IMR-90 (cell line): ENCODE measurements at regions not wholly inside any gene's neighbourhood (a gene's known extent, or its start where the extent isn't known, plus 50 kb on each side); places are given as distances from the start of the nearest gene placed in this dataset.

ENCODE experiments used
- ATAC-seq: fragments of 200-7000 bp; cut with Tn5 transposase; 2 replicates; pipeline ENCODE4 v1.9.1; 2020; ENCODE audit warnings: low read depth, mild to moderate bottlenecking, moderate library complexity
- BruUV-seq: library from RNA; stranded (reverse); fragments of 400-500 nt; replicated peaks from 2 replicates; lab custom pipeline; 2021; lab: Mats Ljungman, UMichigan
- CTCF ChIA-PET: fragments of 300-600 bp; formaldehyde crosslinking; extraction: SDS; loops from one replicate; lab custom pipeline; 2021; ENCODE audit warnings: antibody characterized with exemption; lab: Yijun Ruan, JAX
- POLR2A ChIA-PET: fragments of 300-600 bp; sonication (Branson Sonifier 250); formaldehyde crosslinking; loops from one replicate; lab custom pipeline; 2022; ENCODE audit warnings: antibody characterized with exemption; ENCODE audit not compliant: unreplicated experiment; lab: Charles Lee
- DNase-seq: peaks from one replicate; pipeline ENCODE4 v3.0.0; 2013
- H2AFZ ChIP-seq: replicated peaks from 2 replicates; pipeline ENCODE3; 2013; ENCODE audit warnings: low read length, mild to moderate bottlenecking; ENCODE audit not compliant: poor library complexity
- H2AK5ac ChIP-seq: 2 replicates; pipeline ENCODE4 v1.6.1; 2013; ENCODE audit warnings: low read depth, low read length, inconsistent platforms
- H2AK9ac ChIP-seq: replicated peaks from 2 replicates; pipeline ENCODE3; 2013; ENCODE audit warnings: mild to moderate bottlenecking, low read depth, low read length, moderate library complexity; ENCODE audit not compliant: poor library complexity
- H2BK120ac ChIP-seq: 2 replicates; pipeline ENCODE4 v1.6.1; 2013; ENCODE audit warnings: low read depth, low read length, inconsistent platforms
- H2BK15ac ChIP-seq: 3 replicates; pipeline ENCODE4 v1.6.1; 2013; ENCODE audit warnings: low read depth, low read length, inconsistent platforms
- H2BK20ac ChIP-seq: 2 replicates; pipeline ENCODE4 v1.6.1; 2013; ENCODE audit warnings: low read depth, mild to moderate bottlenecking, inconsistent platforms, low read length, moderate library complexity
- H2BK5ac ChIP-seq: 2 replicates; pipeline ENCODE4 v1.6.1; 2013; ENCODE audit warnings: mild to moderate bottlenecking, low read depth, low read length, inconsistent platforms; ENCODE audit not compliant: poor library complexity, severe bottlenecking
- H3K14ac ChIP-seq: replicated peaks from 2 replicates; pipeline ENCODE4 v1.6.1; 2013; ENCODE audit warnings: low read depth, low read length, inconsistent platforms
- H3K18ac ChIP-seq: 2 replicates; pipeline ENCODE4 v1.6.1; 2013; ENCODE audit warnings: low read depth, low read length, control low read depth
- H3K23ac ChIP-seq: 2 replicates; pipeline ENCODE4 v1.6.1; 2013; ENCODE audit warnings: low read depth, low read length, inconsistent platforms
- H3K27ac ChIP-seq: 2 replicates; pipeline ENCODE4 v1.5.1; 2013; ENCODE audit warnings: mild to moderate bottlenecking, control low read depth, low read length; ENCODE audit not compliant: insufficient read depth
- H3K27me3 ChIP-seq: 2 replicates; pipeline ENCODE4 v1.6.1; 2013; ENCODE audit warnings: low read length; ENCODE audit not compliant: control insufficient read depth, insufficient read depth
- H3K36me3 ChIP-seq: 2 replicates; pipeline ENCODE4 v1.6.1; 2013; ENCODE audit warnings: low read length, mixed read lengths; ENCODE audit not compliant: control insufficient read depth, insufficient read depth
- H3K4ac ChIP-seq: 2 replicates; pipeline ENCODE4 v1.6.1; 2013; ENCODE audit warnings: low read depth, low read length, inconsistent platforms
- H3K4me1 ChIP-seq: 2 replicates; pipeline ENCODE4 v1.6.1; 2013; ENCODE audit warnings: low read length, mixed read lengths; ENCODE audit not compliant: control insufficient read depth, insufficient read depth
- H3K4me2 ChIP-seq: 2 replicates; pipeline ENCODE4 v1.6.1; 2013; ENCODE audit warnings: low read depth, mild to moderate bottlenecking, control low read depth, low read length, moderate library complexity
- H3K4me3 ChIP-seq: 2 replicates; pipeline ENCODE4 v1.5.1; 2013; ENCODE audit warnings: low read depth, mild to moderate bottlenecking, control low read depth, low read length, moderate library complexity; ENCODE audit not compliant: insufficient read depth
- H3K56ac ChIP-seq: 2 replicates; pipeline ENCODE4 v1.6.1; 2013; ENCODE audit warnings: low read length, inconsistent platforms; ENCODE audit not compliant: insufficient read depth; ENCODE audit errors: extremely low read depth
- H3K79me1 ChIP-seq, 2 experiments: 2 replicates each; pipeline ENCODE4 v1.6.1; 2013; ENCODE audit warnings: low read length in 2 of 2, inconsistent platforms in 1 of 2, low read depth in 1 of 2
- H3K9ac ChIP-seq: 2 replicates; pipeline ENCODE4 v1.6.1; 2013; ENCODE audit warnings: low read depth, low read length, control low read depth
- H3K9me1 ChIP-seq: 2 replicates; pipeline ENCODE4 v1.6.1; 2013; ENCODE audit warnings: low read length, inconsistent platforms; ENCODE audit not compliant: insufficient read depth
- H3K9me3 ChIP-seq: 2 replicates; pipeline ENCODE4 v1.6.1; 2013; ENCODE audit warnings: low read length; ENCODE audit not compliant: control insufficient read depth, insufficient read depth
- H4K20me1 ChIP-seq: 2 replicates; pipeline ENCODE4 v1.6.1; 2013; ENCODE audit warnings: low read length, inconsistent platforms; ENCODE audit not compliant: insufficient read depth
- H4K5ac ChIP-seq: 2 replicates; pipeline ENCODE4 v1.6.1; 2013; ENCODE audit warnings: mild to moderate bottlenecking, low read depth, low read length, control low read depth
- H4K8ac ChIP-seq, 2 experiments: 2 replicates each; pipeline ENCODE4 v1.6.1; 2013; ENCODE audit warnings: low read depth in 2 of 2, low read length in 2 of 2, control low read depth in 1 of 2, inconsistent platforms in 1 of 2
- H4K91ac ChIP-seq: 2 replicates; pipeline ENCODE4 v1.6.1; 2013; ENCODE audit warnings: low read depth, low read length, inconsistent platforms; ENCODE audit not compliant: insufficient read depth
- BHLHE40 ChIP-seq: fragments of 150-350 bp; IDR thresholded peaks from 2 replicates; pipeline ENCODE4 v1.6.1; 2016; ENCODE audit warnings: mild to moderate bottlenecking, low read depth, low read length
- CHD1 ChIP-seq: IDR thresholded peaks from 2 replicates; pipeline ENCODE4 v1.6.1; 2012; ENCODE audit warnings: low read depth, low read length, improper control_type of control experiment
- NFE2L2 ChIP-seq: fragments of 150-350 bp; IDR thresholded peaks from 2 replicates; pipeline ENCODE4 v1.6.1; 2016; ENCODE audit warnings: low read depth, mild to moderate bottlenecking, low read length
- POLR2A ChIP-seq: IDR thresholded peaks from 2 replicates; pipeline ENCODE4 v1.6.1; 2012; ENCODE audit warnings: mild to moderate bottlenecking, low read depth, low read length
- RCOR1 ChIP-seq: IDR thresholded peaks from 2 replicates; pipeline ENCODE4 v1.6.1; 2012; ENCODE audit warnings: mild to moderate bottlenecking, low read length, improper control_type of control experiment; ENCODE audit not compliant: insufficient replicate concordance
- RFX5 ChIP-seq: IDR thresholded peaks from 2 replicates; pipeline ENCODE4 v1.8.0; 2012; ENCODE audit warnings: low read depth, mild to moderate bottlenecking, low read length, moderate library complexity
- WGBS, 2 experiments: methylation state at CpG; one replicate each; pipeline versions ENCODE4 v1.1.5 to v1.1.7; 2013; ENCODE audit warnings: missing lambda C conversion rate in 2 of 2; ENCODE audit not compliant: insufficient read length in 1 of 2; ENCODE audit errors: extremely low coverage in 2 of 2; 5-methylcytosine and 5-hydroxymethylcytosine counted together
- dilution Hi-C: fragments of 300-500 bp; cut with HindIII; formaldehyde crosslinking; loops from one replicate; pipeline ENCODE4 v1.14.3; 2018; ENCODE audit warnings: low sequenced_read_pairs; ENCODE audit not compliant: unreplicated experiment
- in situ Hi-C: fragments of 300-500 bp; cut with MboI; formaldehyde crosslinking; loops from 3 replicates; pipeline ENCODE4 v1.14.3; 2019; ENCODE audit warnings: low sequenced_read_pairs, inconsistent platforms, mixed read lengths
- intact Hi-C: fragments of 100-400 bp; cut with micrococcal nuclease; formaldehyde crosslinking; loops from 2 replicates; pipeline ENCODE4 v1.10.0; 2022
- TF ChIP-seq, protein P1 (sequence below): fragments of 150-350 bp; IDR thresholded peaks from 2 replicates; pipeline ENCODE4 v1.6.1; 2017; ENCODE audit warnings: mild to moderate bottlenecking, antibody characterized with exemption, low read length, low read depth

GRCh38 chr1:10901091-10901890 lies 104.8 kb upstream of the CASZ1 start:
- no peak overlapping the region for H2AFZ ChIP-seq
- CTCF ChIA-PET: no interaction called here
- POLR2A ChIA-PET: no interaction called here

More at GRCh38 chr1:10901091-10901890, 104.8 kb upstream of the CASZ1 start:
- ATAC-seq (no peak), DNase-seq (no peak)
- H3K14ac ChIP-seq: no peak overlapping the region
- H3K4me1 ChIP-seq: no peaks in the 10 kb centered on the region
- H3K56ac ChIP-seq: no peak overlapping the region
- H3K4me2 ChIP-seq: no peak overlapping the region
- no peak overlapping the region for H3K27ac ChIP-seq
- H2BK20ac ChIP-seq: no peak overlapping the region
- no peaks in the 10 kb centered on the region for H4K20me1 ChIP-seq
- no peaks in the 10 kb centered on the region for H3K9me1 ChIP-seq
- H3K4me3 ChIP-seq: no peak overlapping the region
- dilution Hi-C loops: no loop called here
- H3K9me3 ChIP-seq: no peaks in the 10 kb centered on the region
- H3K27me3 ChIP-seq: peaks cover 9% of the 10 kb centered on the region; the same call in 1 of the 2 replicates
- no peak overlapping the region for H2BK5ac ChIP-seq
- no peak overlapping the region for H4K8ac ChIP-seq
- TF ChIP-seq POLR2A: no peak
- TF ChIP-seq RCOR1: no peak
- TF ChIP-seq BHLHE40: no peak
- TF ChIP-seq CHD1: no peak
- no peak for TF ChIP-seq RFX5
- TF ChIP-seq NFE2L2: no peak
- TF ChIP-seq, protein P1, sequence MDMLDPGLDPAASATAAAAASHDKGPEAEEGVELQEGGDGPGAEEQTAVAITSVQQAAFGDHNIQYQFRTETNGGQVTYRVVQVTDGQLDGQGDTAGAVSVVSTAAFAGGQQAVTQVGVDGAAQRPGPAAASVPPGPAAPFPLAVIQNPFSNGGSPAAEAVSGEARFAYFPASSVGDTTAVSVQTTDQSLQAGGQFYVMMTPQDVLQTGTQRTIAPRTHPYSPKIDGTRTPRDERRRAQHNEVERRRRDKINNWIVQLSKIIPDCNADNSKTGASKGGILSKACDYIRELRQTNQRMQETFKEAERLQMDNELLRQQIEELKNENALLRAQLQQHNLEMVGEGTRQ: no peak
- H2AK5ac ChIP-seq: no peak overlapping the region
- no peaks in the 10 kb centered on the region for H3K36me3 ChIP-seq
- no peak overlapping the region for H2BK15ac ChIP-seq
- intact Hi-C loops: no loop called here
- no peak overlapping the region for H3K9ac ChIP-seq
- WGBS, 2 experiments: 80% methylated on average over 14 of the region's 29 CpGs; no CpG with 5 or more reads in 1 of the 2 experiments
- no peaks in the 10 kb centered on the region for H3K79me1 ChIP-seq
- no peak overlapping the region for H3K18ac ChIP-seq
- H2BK120ac ChIP-seq: no peak overlapping the region
- no peak overlapping the region for H4K5ac ChIP-seq
- peak overlapping the region; percentile 26 for H2AK9ac ChIP-seq
- BruUV-seq: no TSS peak
- no peak overlapping the region for H3K23ac ChIP-seq
- no peak overlapping the region for H3K4ac ChIP-seq
- in situ Hi-C loops: no loop called here
- H4K91ac ChIP-seq: no peak overlapping the region
